DND-41 (cell line): ENCODE measurements at regions not wholly inside any gene's neighbourhood (a gene's known extent, or its start where the extent isn't known, plus 50 kb on each side); places are given as distances from the start of the nearest gene placed in this dataset.

Experiments
- CTCF ChIP-seq: IDR thresholded peaks from 2 replicates; pipeline ENCODE4 v1.5.1; 2012; ENCODE audit warnings: borderline replicate concordance, low read length, moderate library complexity, mild to moderate bottlenecking; ENCODE audit not compliant: poor library complexity, severe bottlenecking; ENCODE audit errors: extremely low read depth
- EZH2 ChIP-seq: IDR thresholded peaks from 3 replicates; pipeline ENCODE4 v1.6.1; 2012; ENCODE audit warnings: borderline replicate concordance, low read depth, mild to moderate bottlenecking, moderate library complexity, low read length, inconsistent platforms; ENCODE audit not compliant: severe bottlenecking

- TF ChIP-seq CTCF = no peak
- no peak for TF ChIP-seq EZH2
Observed at GRCh38 chr4:62913065-62913464, 1496.2 kb downstream of the TECRL start.
